Pancreas (tissue), 10 donors: ENCODE measurements at regions not wholly inside any gene's neighbourhood (a gene's known extent, or its start where the extent isn't known, plus 50 kb on each side); places are given as distances from the start of the nearest gene placed in this dataset.
"Not testable (repeated sequence)": the region's sequence is repeated elsewhere in the genome, so short reads cannot be mapped to it uniquely, and the experiment has no call there.

Experiments used
- ATAC-seq, 4 donors: fragments of 200-7000 bp; cut with Tn5 transposase; one replicate each; pipeline versions ENCODE4 v1.8.0 to v1.9.1; 2020; ENCODE audit warnings: mild to moderate bottlenecking in 4 of 4, moderate library complexity in 4 of 4
- DNase-seq, 6 donors: peaks; one replicate each; pipeline ENCODE4 v3.0.0-alpha.2; 2020
- FAIRE-seq: peaks from 2 replicates; lab custom pipeline; 2012; peaks lifted over from hg19 to GRCh38; lab: Jason Lieb, UNC
- H3K27ac ChIP-seq, 4 donors: fragments of 200-600 bp; sonication (generic); 1 replicate in 3 of 4; 2 replicates in 1 of 4; pipeline versions ENCODE4 v1.5.0 to v1.8.0; 2020
- H3K27me3 ChIP-seq, 4 donors: fragments of 200-600 bp; one replicate each; pipeline ENCODE4 v1.8.0; 2021
- H3K36me3 ChIP-seq, 3 donors: fragments of 200-600 bp; sonication (generic) in 1 of 3; one replicate each; pipeline versions ENCODE4 v1.5.0 to v1.8.0; 2020 to 2021
- H3K4me1 ChIP-seq, 3 donors: fragments of 200-600 bp; one replicate each; pipeline ENCODE4 v1.8.0; 2021
- H3K4me3 ChIP-seq, 4 donors: fragments of 200-600 bp; sonication (generic) in 2 of 4; one replicate each; pipeline versions ENCODE4 v1.5.0 to v1.8.0; 2020 to 2021
- H3K9me3 ChIP-seq, 4 donors: fragments of 200-600 bp; one replicate each; pipeline ENCODE4 v1.8.0; 2021
- CTCF ChIP-seq, 4 donors: fragments of 200-600 bp; sonication (generic) in 3 of 4; IDR thresholded peaks; one replicate each; pipeline versions ENCODE4 v1.5.0 to v1.8.0; 2021; ENCODE audit warnings: antibody characterized with exemption in 4 of 4
- WGBS, 2 donors: extraction: QIAGEN DNeasy Blood & Tissue Kit; methylation state at CpG; one replicate each; pipeline ENCODE4 v1.1.7; 2013; 5-methylcytosine and 5-hydroxymethylcytosine counted together
- intact Hi-C, 3 donors: fragments of 100-400 bp; cut with DNase I; formaldehyde crosslinking; loops; one replicate each; pipeline versions ENCODE4 v1.11.1 to v1.14.2; 2022
- donor health status: healthy with polysubstance abuse.
- donor health status: DM: no; HTN: no; CAD: no; lungs with moderate emphysema.
- donor health status: DM: no; HTN: no; CAD: no.
- donor health status: control.
- donor health status: control.
- donor health status: Bipolar disorder and iron deficiency.
- donor health status: DM: yes; HTN: yes; CAD: no.
- donor health status: DM: no; HTN: no; CAD: no.
- donor health status: DM: no; HTN: no; CAD: no.
- donor health status: DM: yes; HTN: yes; CAD: no.

GRCh38 chr6:137978252-137978896 is 111.3 kb downstream of the TNFAIP3 start:
- Histone ChIP-seq H3K4me3 (no peak overlapping the region), H3K36me3 (no peaks in the 10 kb centered on the region), H3K27me3 (no peaks in the 10 kb centered on the region), H3K9me3 (no peaks in the 10 kb centered on the region), H3K27ac (no peak overlapping the region), H3K4me1 (no peaks in the 10 kb centered on the region)
- ATAC-seq (peak in 2 of 4 donors; percentile 28 to 38), FAIRE-seq (no peak), DNase-seq (no peak)
- WGBS, 2 donors, result 61 to 67% methylated on average over 8 of the region's 8 CpGs
- no peak for TF ChIP-seq CTCF (IDR thresholded peaks at IDR 0.05)
- intact Hi-C loops, result no loop called here

GRCh38 chr6:137979263-137979662 is 112.2 kb downstream of the TNFAIP3 start:
- H3K36me3 ChIP-seq, intact Hi-C loops, H3K27ac ChIP-seq, H3K4me1 ChIP-seq, FAIRE-seq, H3K4me3 ChIP-seq, DNase-seq, ATAC-seq, H3K9me3 ChIP-seq, H3K27me3 ChIP-seq: not testable (repeated sequence)
- 85 to 92% methylated on average over 6 of the region's 6 CpGs for WGBS, 2 donors

GRCh38 chr6:137980777-137981176 is 113.7 kb downstream of the TNFAIP3 start:
- Histone ChIP-seq H3K36me3 (no peaks in the 10 kb centered on the region), H3K27ac (no peak overlapping the region), H3K4me1 (no peaks in the 10 kb centered on the region), H3K9me3 (no peaks in the 10 kb centered on the region), H3K4me3 (no peak overlapping the region), H3K27me3 (no peaks in the 10 kb centered on the region)
- 83 to 84% methylated on average over 1 of the region's 1 CpG for WGBS, 2 donors
- no peak for TF ChIP-seq CTCF (IDR thresholded peaks at IDR 0.05)
- intact Hi-C loops, result no loop called here
- no peak for DNase-seq
- no peak for ATAC-seq
- FAIRE-seq, result no peak

GRCh38 chr6:137981758-137982157 is 114.7 kb downstream of the TNFAIP3 start:
- no peak overlapping the region for H3K27ac ChIP-seq
- no peak for FAIRE-seq
- DNase-seq, result no peak
- 63 to 70% methylated on average over 3 of the region's 3 CpGs for WGBS, 2 donors
- intact Hi-C loops, result no loop called here
- H3K4me3 ChIP-seq, result no peak overlapping the region
- H3K4me1 ChIP-seq, result no peaks in the 10 kb centered on the region
- TF ChIP-seq CTCF (IDR thresholded peaks at IDR 0.05), result no peak
- no peaks in the 10 kb centered on the region for H3K9me3 ChIP-seq
- no peaks in the 10 kb centered on the region for H3K27me3 ChIP-seq
- H3K36me3 ChIP-seq, result no peaks in the 10 kb centered on the region
- ATAC-seq, result no peak

- DNase-seq, result no peak
- no peak overlapping the region for H3K4me3 ChIP-seq
- WGBS, 2 donors, result 61 to 67% methylated on average over 12 of the region's 12 CpGs
- TF ChIP-seq CTCF (IDR thresholded peaks at IDR 0.05), result no peak
- H3K4me1 ChIP-seq, result no peaks in the 10 kb centered on the region
- intact Hi-C loops, result no loop called here
- H3K9me3 ChIP-seq, result no peaks in the 10 kb centered on the region
- H3K27me3 ChIP-seq, result no peaks in the 10 kb centered on the region
- no peak for ATAC-seq
- H3K27ac ChIP-seq, result no peak overlapping the region
- no peak for FAIRE-seq
- no peaks in the 10 kb centered on the region for H3K36me3 ChIP-seq
Observed at GRCh38 chr6:137982418-137983189, 115.5 kb downstream of the TNFAIP3 start.
